ENCODE measurements at regions not wholly inside any gene's neighbourhood (a gene's known extent, or its start where the extent isn't known, plus 50 kb on each side); places are given as distances from the start of the nearest gene placed in this dataset.

DNA sequence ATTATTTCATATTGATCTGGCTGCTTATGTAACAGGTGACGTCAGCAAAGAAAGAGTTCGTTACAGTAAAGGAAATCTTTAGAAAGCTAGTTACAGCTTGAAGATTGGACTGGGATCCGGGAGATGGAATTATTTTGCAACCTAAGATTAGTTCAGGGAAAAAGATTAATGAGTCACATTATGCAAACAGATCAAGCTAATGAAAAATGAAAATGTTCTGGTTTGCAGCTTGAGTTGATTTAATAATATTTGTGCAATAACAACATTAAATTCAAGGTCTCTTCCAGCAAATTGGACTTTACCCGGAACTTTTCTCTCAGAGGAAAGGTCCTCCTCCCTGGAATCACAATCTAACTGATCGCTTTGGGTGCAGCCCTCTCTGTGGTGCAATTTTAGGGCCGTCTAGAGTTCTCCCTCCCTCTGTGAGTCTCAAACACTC is 119.5 kb downstream of the OTUD1 start:
- TF ChIP-seq EP300 (IDR thresholded peaks at IDR 0.05), result no peak
- 54 to 70% methylated on average over 6 of the region's 6 CpGs for WGBS, 2 donors
- DNase-seq, result no peak
- peaks cover 0 to 5% (median 3%) of the 10 kb centered on the region in 4 donors for H3K9me3 ChIP-seq
- peak overlapping the region in 1 of 4 donors; percentile 63 for H3K27ac ChIP-seq
- H3K27me3 ChIP-seq, result no peaks in the 10 kb centered on the region
- no peaks in the 10 kb centered on the region for H3K4me1 ChIP-seq
- H3K36me3 ChIP-seq, result no peaks in the 10 kb centered on the region
- no peak overlapping the region for H3K4me3 ChIP-seq
- intact Hi-C loops (cut with DNase I), result no loop called here

GRCh38 chr10:23568996-23569395 is 130.1 kb downstream of the OTUD1 start:
- no peak overlapping the region for H3K4me3 ChIP-seq

GRCh38 chr10:23571884-23572283 is 133.0 kb downstream of the OTUD1 start:
- TF ChIP-seq EP300 (IDR thresholded peaks at IDR 0.05) (no peak), POLR2A (IDR thresholded peaks at IDR 0.05) (no peak), POLR2AphosphoS5 (IDR thresholded peaks at IDR 0.05) (no peak)
- TF ChIP-seq, protein P1, sequence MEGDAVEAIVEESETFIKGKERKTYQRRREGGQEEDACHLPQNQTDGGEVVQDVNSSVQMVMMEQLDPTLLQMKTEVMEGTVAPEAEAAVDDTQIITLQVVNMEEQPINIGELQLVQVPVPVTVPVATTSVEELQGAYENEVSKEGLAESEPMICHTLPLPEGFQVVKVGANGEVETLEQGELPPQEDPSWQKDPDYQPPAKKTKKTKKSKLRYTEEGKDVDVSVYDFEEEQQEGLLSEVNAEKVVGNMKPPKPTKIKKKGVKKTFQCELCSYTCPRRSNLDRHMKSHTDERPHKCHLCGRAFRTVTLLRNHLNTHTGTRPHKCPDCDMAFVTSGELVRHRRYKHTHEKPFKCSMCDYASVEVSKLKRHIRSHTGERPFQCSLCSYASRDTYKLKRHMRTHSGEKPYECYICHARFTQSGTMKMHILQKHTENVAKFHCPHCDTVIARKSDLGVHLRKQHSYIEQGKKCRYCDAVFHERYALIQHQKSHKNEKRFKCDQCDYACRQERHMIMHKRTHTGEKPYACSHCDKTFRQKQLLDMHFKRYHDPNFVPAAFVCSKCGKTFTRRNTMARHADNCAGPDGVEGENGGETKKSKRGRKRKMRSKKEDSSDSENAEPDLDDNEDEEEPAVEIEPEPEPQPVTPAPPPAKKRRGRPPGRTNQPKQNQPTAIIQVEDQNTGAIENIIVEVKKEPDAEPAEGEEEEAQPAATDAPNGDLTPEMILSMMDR (IDR thresholded peaks at IDR 0.05), result no peak
- Histone ChIP-seq H3K36me3 (no peaks in the 10 kb centered on the region), H3K4me3 (no peak overlapping the region), H3K27ac (no peak overlapping the region), H3K4me1 (peaks cover 0 to 4% (median 0%) of the 10 kb centered on the region in 4 donors), H3K27me3 (no peaks in the 10 kb centered on the region), H3K9me3 (peaks cover 0 to 13% (median 5%) of the 10 kb centered on the region in 4 donors)
- no peak for DNase-seq
- intact Hi-C loops (cut with DNase I), result no loop called here

More at GRCh38 chr10:23568996-23569395, 130.1 kb downstream of the OTUD1 start:
- H3K36me3 ChIP-seq, result no peaks in the 10 kb centered on the region
- no peak overlapping the region for H3K27ac ChIP-seq
- TF ChIP-seq, protein P1 (IDR thresholded peaks at IDR 0.05), result no peak
- TF ChIP-seq POLR2AphosphoS5 (IDR thresholded peaks at IDR 0.05) (no peak), EP300 (IDR thresholded peaks at IDR 0.05) (no peak), POLR2A (IDR thresholded peaks at IDR 0.05) (no peak)
- H3K4me1 ChIP-seq, result peaks cover 0 to 4% (median 0%) of the 10 kb centered on the region in 4 donors
- peaks cover 0 to 13% (median 5%) of the 10 kb centered on the region in 4 donors for H3K9me3 ChIP-seq
- H3K27me3 ChIP-seq, result no peaks in the 10 kb centered on the region
- intact Hi-C loops (cut with DNase I), result no loop called here
- 41 to 52% methylated on average over 3 of the region's 3 CpGs for WGBS, 2 donors
- no peak for DNase-seq

GRCh38 chr10:23581906-23582450 is 143.1 kb downstream of the OTUD1 start:
- no peak for DNase-seq
- H3K27ac ChIP-seq, result no peak overlapping the region
- H3K4me1 ChIP-seq, result no peaks in the 10 kb centered on the region
- WGBS, 2 donors, result 84 to 91% methylated on average over 2 of the region's 2 CpGs
- intact Hi-C loops (cut with DNase I), result no loop called here
- H3K36me3 ChIP-seq, result no peaks in the 10 kb centered on the region
- H3K27me3 ChIP-seq, result no peaks in the 10 kb centered on the region
- TF ChIP-seq EP300 (IDR thresholded peaks at IDR 0.05) (no peak), POLR2A (IDR thresholded peaks at IDR 0.05) (no peak), POLR2AphosphoS5 (IDR thresholded peaks at IDR 0.05) (no peak)
- TF ChIP-seq, protein P1 (IDR thresholded peaks at IDR 0.05), result no peak
- H3K4me3 ChIP-seq, result no peak overlapping the region
- no peaks in the 10 kb centered on the region for H3K9me3 ChIP-seq

DNA sequence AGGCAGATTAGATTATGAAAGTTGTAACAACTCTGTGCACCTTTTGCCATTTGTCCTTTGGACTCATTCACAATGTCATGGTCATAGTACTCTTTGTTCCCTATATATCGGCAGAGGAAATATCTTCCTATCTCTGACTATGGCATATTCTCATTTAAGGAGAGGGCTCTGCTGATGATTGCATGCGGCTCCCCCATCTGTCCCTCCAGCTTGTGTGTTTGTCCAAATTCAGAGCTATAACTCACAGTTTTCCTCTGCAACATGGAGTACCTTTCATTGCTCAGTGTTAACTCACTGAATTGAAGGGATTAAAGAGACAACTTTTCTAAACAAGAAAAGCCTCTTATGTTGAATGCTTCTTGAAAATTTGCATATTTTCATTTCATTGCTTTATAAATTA is 145.5 kb downstream of the OTUD1 start:
- H3K36me3 ChIP-seq, result no peaks in the 10 kb centered on the region
- TF ChIP-seq POLR2A (IDR thresholded peaks at IDR 0.05) (no peak), EP300 (IDR thresholded peaks at IDR 0.05) (no peak), POLR2AphosphoS5 (IDR thresholded peaks at IDR 0.05) (no peak)
- TF ChIP-seq, protein P1 (IDR thresholded peaks at IDR 0.05), result no peak
- WGBS, 2 donors, result 85 to 88% methylated on average over 2 of the region's 2 CpGs
- no peaks in the 10 kb centered on the region for H3K4me1 ChIP-seq
- H3K27me3 ChIP-seq, result no peaks in the 10 kb centered on the region
- no peak overlapping the region for H3K27ac ChIP-seq
- no peak overlapping the region for H3K4me3 ChIP-seq
- intact Hi-C loops (cut with DNase I), result no loop called here
- no peaks in the 10 kb centered on the region for H3K9me3 ChIP-seq
- DNase-seq, result no peak

Data from sigmoid colon (tissue), 6 donors.